ENCODE measurements at regions not wholly inside any gene's neighbourhood (a gene's known extent, or its start where the extent isn't known, plus 50 kb on each side); places are given as distances from the start of the nearest gene placed in this dataset.

DNA sequence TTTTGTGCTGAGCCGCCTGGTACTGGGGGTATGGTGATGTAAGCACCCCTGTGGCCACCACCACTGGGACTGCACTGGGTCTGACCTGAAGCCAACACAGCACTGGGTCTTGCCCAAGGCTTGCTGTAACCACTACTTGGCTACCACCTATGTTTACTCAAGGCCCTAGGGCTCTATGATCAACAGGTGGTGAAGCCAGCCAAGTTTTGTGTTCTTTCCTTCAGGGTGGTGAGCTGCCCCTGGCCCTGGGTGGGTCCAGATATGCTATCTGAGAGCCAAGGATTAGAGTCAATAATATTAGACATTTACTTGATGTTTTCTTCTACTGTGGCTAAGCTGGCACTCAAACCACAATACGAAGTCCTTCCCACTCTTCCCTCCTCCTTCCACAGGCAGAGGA, 55.1 kb upstream of the PAGE4 start:
- H3K9me3 Mint-ChIP-seq (ENCODE audit: low read depth, unreplicated experiment), result no peaks in the 10 kb centered on the region
- H3K4me1 Mint-ChIP-seq (ENCODE audit: low read depth, unreplicated experiment), result no peaks in the 10 kb centered on the region
- TF ChIP-seq, protein P1, sequence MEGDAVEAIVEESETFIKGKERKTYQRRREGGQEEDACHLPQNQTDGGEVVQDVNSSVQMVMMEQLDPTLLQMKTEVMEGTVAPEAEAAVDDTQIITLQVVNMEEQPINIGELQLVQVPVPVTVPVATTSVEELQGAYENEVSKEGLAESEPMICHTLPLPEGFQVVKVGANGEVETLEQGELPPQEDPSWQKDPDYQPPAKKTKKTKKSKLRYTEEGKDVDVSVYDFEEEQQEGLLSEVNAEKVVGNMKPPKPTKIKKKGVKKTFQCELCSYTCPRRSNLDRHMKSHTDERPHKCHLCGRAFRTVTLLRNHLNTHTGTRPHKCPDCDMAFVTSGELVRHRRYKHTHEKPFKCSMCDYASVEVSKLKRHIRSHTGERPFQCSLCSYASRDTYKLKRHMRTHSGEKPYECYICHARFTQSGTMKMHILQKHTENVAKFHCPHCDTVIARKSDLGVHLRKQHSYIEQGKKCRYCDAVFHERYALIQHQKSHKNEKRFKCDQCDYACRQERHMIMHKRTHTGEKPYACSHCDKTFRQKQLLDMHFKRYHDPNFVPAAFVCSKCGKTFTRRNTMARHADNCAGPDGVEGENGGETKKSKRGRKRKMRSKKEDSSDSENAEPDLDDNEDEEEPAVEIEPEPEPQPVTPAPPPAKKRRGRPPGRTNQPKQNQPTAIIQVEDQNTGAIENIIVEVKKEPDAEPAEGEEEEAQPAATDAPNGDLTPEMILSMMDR (IDR thresholded peaks at IDR 0.05; ENCODE audit: unreplicated experiment), result no peak
- H3K27ac Mint-ChIP-seq (ENCODE audit: unreplicated experiment), result no peak overlapping the region
- no TSS peak for BruUV-seq (replicated peaks)
- H3K4me3 Mint-ChIP-seq (ENCODE audit: low read depth, unreplicated experiment), result no peak overlapping the region
- peaks cover 31% of the 10 kb centered on the region for H3K27me3 Mint-ChIP-seq (ENCODE audit: unreplicated experiment)
- DNase-seq, result no peak
- intact Hi-C loops (cut with micrococcal nuclease; ENCODE audit: unreplicated experiment), result no loop called here
- CTCF ChIA-PET, result no interaction called here
- H3K36me3 Mint-ChIP-seq (ENCODE audit: insufficient read depth, unreplicated experiment), result no peaks in the 10 kb centered on the region

DNA sequence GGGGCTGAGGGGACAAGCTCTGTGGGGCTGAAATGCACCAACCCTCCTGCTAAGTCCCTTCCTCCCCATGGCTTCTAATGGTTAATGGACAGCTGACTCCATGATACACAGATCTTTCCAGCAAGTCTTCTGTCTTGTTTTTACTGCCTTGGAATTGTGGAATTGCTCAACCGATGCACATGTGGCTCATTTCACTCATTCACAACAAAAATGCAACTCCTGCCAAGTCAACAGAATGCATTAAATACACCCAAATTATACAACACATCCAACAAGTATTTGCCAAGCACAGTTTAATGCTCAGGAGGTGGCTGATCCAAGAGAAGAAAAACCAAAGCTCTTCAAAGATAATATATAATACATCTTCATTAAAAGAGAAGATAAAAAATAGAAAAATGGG, 61.9 kb upstream of the PAGE4 start:
- Mint-ChIP-seq H3K27me3 (ENCODE audit: unreplicated experiment) (peaks cover 34% of the 10 kb centered on the region), H3K9me3 (ENCODE audit: low read depth, unreplicated experiment) (no peaks in the 10 kb centered on the region), H3K4me3 (ENCODE audit: low read depth, unreplicated experiment) (no peak overlapping the region)

DNA sequence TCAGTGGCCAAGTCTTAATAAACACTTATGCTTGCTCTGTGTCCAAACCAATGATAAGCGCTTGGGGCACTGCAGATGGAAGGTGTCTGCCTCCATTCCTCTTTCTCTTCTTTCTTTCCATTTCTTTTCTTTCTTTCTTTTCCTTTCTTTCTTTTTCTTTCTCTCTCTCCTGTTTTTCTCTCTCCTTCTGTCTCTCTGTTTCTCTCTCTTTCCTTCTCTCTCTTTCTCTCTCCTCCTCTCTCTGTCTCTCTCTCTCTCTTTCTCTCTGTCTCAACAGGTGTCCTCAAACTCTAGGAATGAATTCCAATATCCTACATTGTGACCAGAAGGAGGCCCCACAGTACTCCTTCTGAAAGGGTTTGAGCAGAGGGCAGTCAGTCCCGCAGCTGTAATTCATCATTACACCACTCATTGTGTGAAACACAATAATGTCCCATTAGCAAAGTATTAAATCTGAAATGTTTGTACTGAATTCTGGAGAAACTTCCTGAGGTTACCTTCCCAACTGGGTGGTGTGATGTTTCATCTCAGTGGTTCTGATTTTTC, 66.5 kb upstream of the PAGE1 start:
- BruUV-seq (replicated peaks), result no TSS peak
- no peaks in the 10 kb centered on the region for H3K36me3 Mint-ChIP-seq (ENCODE audit: insufficient read depth, unreplicated experiment)
- no peak for DNase-seq
- H3K27me3 Mint-ChIP-seq (ENCODE audit: unreplicated experiment), result peaks cover 41% of the 10 kb centered on the region
- no peak overlapping the region for H3K27ac Mint-ChIP-seq (ENCODE audit: unreplicated experiment)
- TF ChIP-seq, protein P1 (IDR thresholded peaks at IDR 0.05; ENCODE audit: unreplicated experiment), result no peak
- intact Hi-C loops (cut with micrococcal nuclease; ENCODE audit: unreplicated experiment), result loop anchor here (5.0 kb wide), 1 partner anchor 75 kb away; no protein-coding TSS in a partner anchor
- H3K4me1 Mint-ChIP-seq (ENCODE audit: low read depth, unreplicated experiment), result peaks cover 8% of the 10 kb centered on the region
- CTCF ChIA-PET, result no interaction called here
- H3K9me3 Mint-ChIP-seq (ENCODE audit: low read depth, unreplicated experiment), result no peaks in the 10 kb centered on the region
- H3K4me3 Mint-ChIP-seq (ENCODE audit: low read depth, unreplicated experiment), result no peak overlapping the region

More for the DNA sequence above, 61.9 kb upstream of the PAGE4 start:
- CTCF ChIA-PET, result no interaction called here
- no TSS peak for BruUV-seq (replicated peaks)
- no peak overlapping the region for H3K27ac Mint-ChIP-seq (ENCODE audit: unreplicated experiment)
- no peak for DNase-seq
- H3K36me3 Mint-ChIP-seq (ENCODE audit: insufficient read depth, unreplicated experiment), result no peaks in the 10 kb centered on the region
- H3K4me1 Mint-ChIP-seq (ENCODE audit: low read depth, unreplicated experiment), result peaks cover 4% of the 10 kb centered on the region
- TF ChIP-seq, protein P1 (IDR thresholded peaks at IDR 0.05; ENCODE audit: unreplicated experiment), result no peak
- intact Hi-C loops (cut with micrococcal nuclease; ENCODE audit: unreplicated experiment), result no loop called here

DNA sequence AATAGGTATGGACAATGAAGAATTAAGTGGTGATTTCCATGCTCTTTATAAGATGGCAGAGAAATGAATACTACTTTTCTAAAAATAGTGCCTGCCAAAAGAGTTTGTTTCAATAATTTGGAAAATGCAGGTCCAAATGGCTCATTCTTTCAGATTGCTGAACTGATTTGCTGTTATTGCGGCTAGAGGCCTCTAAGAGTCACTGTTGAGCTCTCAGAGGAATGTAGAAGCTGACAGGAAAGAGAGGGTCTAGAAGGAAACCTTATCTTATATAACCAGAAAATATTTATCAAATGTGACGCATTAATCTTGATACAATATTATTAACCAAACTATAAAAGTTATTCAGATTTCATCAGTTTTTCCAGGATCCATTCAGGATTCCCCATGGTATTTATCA, 65.7 kb upstream of the PAGE1 start:
- Mint-ChIP-seq H3K36me3 (ENCODE audit: insufficient read depth, unreplicated experiment) (no peaks in the 10 kb centered on the region), H3K4me3 (ENCODE audit: low read depth, unreplicated experiment) (no peak overlapping the region), H3K27me3 (ENCODE audit: unreplicated experiment) (peaks cover 47% of the 10 kb centered on the region), H3K4me1 (ENCODE audit: low read depth, unreplicated experiment) (peaks cover 8% of the 10 kb centered on the region), H3K27ac (ENCODE audit: unreplicated experiment) (no peak overlapping the region), H3K9me3 (ENCODE audit: low read depth, unreplicated experiment) (no peaks in the 10 kb centered on the region)
- intact Hi-C loops (cut with micrococcal nuclease; ENCODE audit: unreplicated experiment), result loop anchor here (2.0 to 5.0 kb wide), 2 partner anchors 76 to 115 kb away; no protein-coding TSS in a partner anchor
- CTCF ChIA-PET, result no interaction called here
- TF ChIP-seq, protein P1 (IDR thresholded peaks at IDR 0.05; ENCODE audit: unreplicated experiment), result no peak
- peak; percentile 6 for DNase-seq
- no TSS peak for BruUV-seq (replicated peaks)

Data from Calu3 (cell line).